ENCODE measurements at regions not wholly inside any gene's neighbourhood (a gene's known extent, or its start where the extent isn't known, plus 50 kb on each side); places are given as distances from the start of the nearest gene placed in this dataset.

DNA sequence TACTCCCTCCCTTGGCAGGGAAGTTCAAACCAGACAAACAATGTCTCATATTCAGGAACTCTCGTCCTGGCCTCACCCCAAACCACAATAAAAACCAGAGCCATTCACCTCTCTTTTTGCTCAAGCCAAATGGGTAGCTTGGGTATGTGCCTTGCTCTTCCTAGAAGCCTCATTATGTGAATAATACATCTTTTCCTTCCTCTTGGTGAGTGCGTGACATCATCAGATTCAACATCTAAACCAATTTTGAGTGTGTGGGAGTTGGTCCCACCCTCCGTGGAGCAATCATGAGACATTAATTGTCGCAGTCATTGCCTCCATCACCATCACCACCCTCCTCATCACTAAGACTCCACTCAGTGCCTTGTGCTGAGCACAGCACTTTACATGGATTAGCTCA, 482.9 kb downstream of the PTPRU start:
- no peak for TF ChIP-seq POLR2AphosphoS5 (IDR thresholded peaks at IDR 0.05; ENCODE audit: low read depth, low read length)
- TF ChIP-seq TAF1 (IDR thresholded peaks at IDR 0.05; ENCODE audit: borderline replicate concordance, insufficient read depth, low read length): no peak

Data from PFSK-1 (cell line).